Progenitor cell of endocrine pancreas (in vitro differentiated cells): ENCODE measurements at regions not wholly inside any gene's neighbourhood (a gene's known extent, or its start where the extent isn't known, plus 50 kb on each side); places are given as distances from the start of the nearest gene placed in this dataset.
A peak's percentile ranks its signal among the peaks of the same experiment; 100 is the strongest.

Experiments
- DNase-seq: peaks from one replicate; pipeline ENCODE4 v3.0.0; 2021; ENCODE audit warnings: low spot score; ENCODE audit not compliant: unreplicated experiment
- H3K27ac Mint-ChIP-seq: 2 replicates; pipeline ENCODE4 v1.8.0; 2021; ENCODE audit warnings: mild to moderate bottlenecking, moderate library complexity, mixed read lengths
- H3K27me3 Mint-ChIP-seq: 2 replicates; pipeline ENCODE4 v1.8.0; 2021; ENCODE audit warnings: mixed read lengths
- H3K36me3 Mint-ChIP-seq: 2 replicates; pipeline ENCODE4 v1.8.0; 2022; ENCODE audit warnings: mixed read lengths; ENCODE audit not compliant: insufficient read depth
- H3K4me1 Mint-ChIP-seq: 2 replicates; pipeline ENCODE4 v1.8.0; 2021; ENCODE audit warnings: low read depth, mixed read lengths
- H3K4me3 Mint-ChIP-seq: 2 replicates; pipeline ENCODE4 v1.8.0; 2021; ENCODE audit warnings: low read depth, mild to moderate bottlenecking, moderate library complexity, mixed read lengths
- H3K9me3 Mint-ChIP-seq: 2 replicates; pipeline ENCODE4 v1.8.0; 2021; ENCODE audit warnings: low read depth, mixed read lengths
- CTCF ChIP-seq: fragments of 200-600 bp; sonication (generic); IDR thresholded peaks from one replicate; pipeline ENCODE4 v1.5.0; 2021; ENCODE audit warnings: antibody characterized with exemption, mild to moderate bottlenecking; ENCODE audit not compliant: unreplicated experiment

DNA sequence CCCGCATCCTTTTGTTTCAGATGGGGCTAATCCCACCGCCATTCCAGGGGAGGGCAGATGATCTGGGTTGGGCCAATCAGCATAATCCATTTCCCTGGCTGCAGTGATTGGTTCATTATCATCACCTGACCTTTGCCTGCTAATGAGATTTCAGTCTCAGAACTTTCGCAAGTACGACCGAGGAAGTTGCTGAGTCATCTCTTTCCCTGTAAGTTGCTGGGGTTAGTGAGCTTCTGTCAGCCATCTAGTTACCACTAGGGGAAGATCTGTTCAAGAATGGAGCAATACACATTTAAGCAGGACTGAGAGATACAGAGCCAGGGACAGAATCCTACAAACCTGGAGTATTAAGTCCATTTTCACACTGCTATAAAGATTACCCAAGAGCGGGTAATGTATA, 65.3 kb upstream of the NUDT7 start:
- H3K27me3 Mint-ChIP-seq, result peaks cover 17% of the 10 kb centered on the region
- no peak overlapping the region for H3K27ac Mint-ChIP-seq

GRCh38 chr16:77660311-77660710, 62.0 kb upstream of the NUDT7 start:
- TF ChIP-seq CTCF, result peak; percentile 65
- H3K27ac Mint-ChIP-seq, result no peak overlapping the region
- no peak for DNase-seq
- H3K36me3 Mint-ChIP-seq, result no peaks in the 10 kb centered on the region
- H3K9me3 Mint-ChIP-seq, result peaks cover 11% of the 10 kb centered on the region
- no peak overlapping the region for H3K4me3 Mint-ChIP-seq
- H3K4me1 Mint-ChIP-seq, result no peaks in the 10 kb centered on the region
- H3K27me3 Mint-ChIP-seq, result peaks cover 10% of the 10 kb centered on the region

More for the DNA sequence above, 65.3 kb upstream of the NUDT7 start:
- Mint-ChIP-seq H3K4me3 (no peak overlapping the region), H3K9me3 (peaks cover 4% of the 10 kb centered on the region), H3K36me3 (no peaks in the 10 kb centered on the region), H3K4me1 (no peaks in the 10 kb centered on the region)
- peak; percentile 7 for TF ChIP-seq CTCF
- DNase-seq, result no peak

DNA sequence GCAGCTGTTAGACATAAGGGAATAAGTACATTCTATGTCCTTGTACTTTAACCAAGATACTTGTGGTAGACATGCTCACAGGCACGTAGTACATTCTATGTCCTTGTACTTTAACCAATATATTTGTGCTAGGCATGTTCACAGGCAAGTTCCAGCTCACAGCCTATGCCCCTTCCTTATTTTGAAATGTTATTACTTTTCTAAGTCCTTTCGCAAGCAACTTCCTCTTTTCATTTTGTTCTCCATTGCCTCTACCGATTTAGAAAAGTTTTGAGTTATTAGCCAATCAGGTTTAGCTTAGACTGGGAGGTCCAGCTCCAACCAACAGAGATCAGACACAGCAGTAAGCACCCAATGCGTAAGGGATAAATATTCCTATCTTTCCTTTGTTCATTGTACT, 60.1 kb upstream of the NUDT7 start:
- no peak for DNase-seq
- Mint-ChIP-seq H3K4me3 (no peak overlapping the region), H3K36me3 (no peaks in the 10 kb centered on the region), H3K27me3 (peaks cover 8% of the 10 kb centered on the region), H3K4me1 (no peaks in the 10 kb centered on the region), H3K9me3 (peaks cover 7% of the 10 kb centered on the region), H3K27ac (no peak overlapping the region)
- no peak for TF ChIP-seq CTCF

DNA sequence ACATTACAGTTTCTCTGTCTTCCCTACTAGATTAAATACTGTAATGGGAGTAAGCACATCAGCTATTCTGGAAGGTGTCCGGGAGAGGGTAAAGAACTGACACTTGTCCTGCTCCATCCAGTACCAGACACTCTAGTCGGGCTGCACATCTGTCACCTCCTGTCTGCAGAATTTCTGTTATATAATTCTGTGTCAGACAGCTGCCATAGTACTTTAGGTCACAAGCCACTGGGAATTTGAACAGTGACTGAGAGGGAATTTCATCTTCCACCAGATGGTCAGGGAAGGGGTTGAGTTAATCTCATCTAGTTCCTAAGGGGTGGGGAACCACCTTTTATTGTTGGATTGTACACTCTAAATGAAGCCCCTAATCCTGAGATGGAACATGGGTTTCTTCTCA, 58.6 kb upstream of the NUDT7 start:
- Mint-ChIP-seq H3K4me3 (no peak overlapping the region), H3K27me3 (peaks cover 10% of the 10 kb centered on the region), H3K36me3 (no peaks in the 10 kb centered on the region), H3K27ac (peak overlapping the region; percentile 33), H3K4me1 (peaks cover 4% of the 10 kb centered on the region), H3K9me3 (peaks cover 7% of the 10 kb centered on the region)
- TF ChIP-seq CTCF, result no peak
- no peak for DNase-seq

DNA sequence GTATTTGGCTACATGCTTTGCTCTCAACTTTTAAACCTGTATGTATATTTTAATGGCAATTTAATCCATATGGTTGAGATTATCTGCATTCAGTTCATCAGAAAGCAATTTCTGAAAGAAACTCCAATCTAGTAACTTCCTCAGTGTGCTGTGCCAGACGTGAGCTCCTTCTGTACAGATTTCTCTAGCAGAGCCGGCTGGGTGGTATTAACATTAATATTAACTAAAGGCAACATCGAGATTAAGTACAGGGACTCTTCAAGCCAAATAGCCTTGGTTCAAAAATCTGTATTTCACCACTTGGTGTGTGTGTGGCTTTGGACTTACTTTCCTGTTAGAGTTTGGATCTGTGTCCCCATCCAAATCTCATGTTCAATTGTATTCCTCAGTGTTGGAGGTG, 55.5 kb upstream of the NUDT7 start:
- no peaks in the 10 kb centered on the region for H3K36me3 Mint-ChIP-seq

More for the DNA sequence above, 55.5 kb upstream of the NUDT7 start:
- DNase-seq, result no peak
- Mint-ChIP-seq H3K4me3 (no peak overlapping the region), H3K27ac (no peak overlapping the region), H3K9me3 (peaks cover 9% of the 10 kb centered on the region), H3K27me3 (peaks cover 3% of the 10 kb centered on the region), H3K4me1 (peaks cover 13% of the 10 kb centered on the region)
- no peak for TF ChIP-seq CTCF
